ENCODE measurements at regions not wholly inside any gene's neighbourhood (a gene's known extent, or its start where the extent isn't known, plus 50 kb on each side); places are given as distances from the start of the nearest gene placed in this dataset.

DNA sequence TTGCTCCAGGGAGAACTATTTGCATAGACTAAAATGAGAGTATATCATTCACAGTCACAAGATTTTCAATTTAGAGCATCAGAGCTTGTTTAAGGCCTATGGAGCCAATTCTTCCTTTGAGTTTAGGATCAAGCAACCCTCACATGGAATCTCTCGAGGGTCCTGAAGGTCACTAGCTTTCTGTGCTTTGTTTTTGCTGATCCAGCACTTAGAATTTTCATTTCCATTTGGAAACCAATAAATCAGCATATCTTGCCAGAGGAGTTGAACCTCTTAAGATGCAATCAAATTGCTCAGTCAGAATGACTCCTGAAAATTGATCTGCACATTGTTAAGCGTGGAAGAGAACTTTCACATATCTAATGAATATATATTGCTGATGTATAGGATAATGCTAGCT, 1039.6 kb downstream of the PDHA2 start:
- H2BK15ac ChIP-seq (ENCODE audit: low read depth, low read length): no peak overlapping the region
- H3K4me3 ChIP-seq (ENCODE audit: insufficient read depth, low read depth, low read length): no peak overlapping the region
- no peak overlapping the region for H3K4me2 ChIP-seq (ENCODE audit: low read depth, low read length)
- no peak overlapping the region for H2BK20ac ChIP-seq (ENCODE audit: low read depth, low read length)
- no peaks in the 10 kb centered on the region for H3K79me1 ChIP-seq (ENCODE audit: low read depth in 1 of 2, low read length in 2 of 2)
- no peak overlapping the region for H3K27ac ChIP-seq (ENCODE audit: insufficient read depth, low read length)
- no peaks in the 10 kb centered on the region for H3K27me3 ChIP-seq (ENCODE audit: control insufficient read depth, insufficient read depth, low read length)
- no peak overlapping the region for H3K4ac ChIP-seq (ENCODE audit: low read depth, low read length)
- no peak overlapping the region for H3K23ac ChIP-seq (ENCODE audit: low read depth, low read length)
- H3K36me3 ChIP-seq (ENCODE audit: control insufficient read depth, insufficient read depth, low read length): no peaks in the 10 kb centered on the region
- in situ Hi-C loops (cut with MboI; ENCODE audit: low sequenced_read_pairs): no loop called here
- peaks cover 7% of the 10 kb centered on the region; the same call in 1 of the 2 replicates for H3K9me3 ChIP-seq (ENCODE audit: control insufficient read depth, insufficient read depth, low read length)
- CTCF ChIA-PET: no interaction called here
- no peak overlapping the region for H3K18ac ChIP-seq (ENCODE audit: low read depth, low read length)
- H3K9me1 ChIP-seq (ENCODE audit: insufficient read depth, low read length): no peaks in the 10 kb centered on the region
- no peak overlapping the region for H3K9ac ChIP-seq (ENCODE audit: low read depth, low read length)
- 17% methylated on average over 1 of the region's 2 CpGs; no CpG with 5 or more reads in 1 of the 2 experiments for WGBS, 2 experiments (ENCODE audit: extremely low coverage in 2 of 2, insufficient read length in 1 of 2)
- no TSS peak for BruUV-seq (replicated peaks)
- no peak overlapping the region for H4K8ac ChIP-seq (ENCODE audit: low read depth in 2 of 2, low read length in 2 of 2)
- no peak overlapping the region for H2AK9ac ChIP-seq (replicated peaks; ENCODE audit: low read depth, low read length, poor library complexity)
- TF ChIP-seq MAFK (IDR thresholded peaks at IDR 0.05; ENCODE audit: low read depth, low read length) (peak; percentile 54), RAD21 (IDR thresholded peaks at IDR 0.05; ENCODE audit: low read length) (no peak)
- no peak overlapping the region for H3K56ac ChIP-seq (ENCODE audit: extremely low read depth, insufficient read depth, low read length)
- no peak overlapping the region for H2AK5ac ChIP-seq (ENCODE audit: low read depth, low read length)
- H2AFZ ChIP-seq (replicated peaks; ENCODE audit: low read length, poor library complexity): no peak overlapping the region
- DNase-seq: no peak
- H2BK5ac ChIP-seq (ENCODE audit: low read depth, low read length, poor library complexity, severe bottlenecking): no peak overlapping the region
- H3K4me1 ChIP-seq (ENCODE audit: control insufficient read depth, insufficient read depth, low read length): no peaks in the 10 kb centered on the region
- ATAC-seq (ENCODE audit: low read depth): no peak
- intact Hi-C loops (cut with micrococcal nuclease): no loop called here
- H3K14ac ChIP-seq (replicated peaks; ENCODE audit: low read depth, low read length): no peak overlapping the region
- H4K20me1 ChIP-seq (ENCODE audit: insufficient read depth, low read length): no peaks in the 10 kb centered on the region
- no peak overlapping the region for H2BK120ac ChIP-seq (ENCODE audit: low read depth, low read length)
- dilution Hi-C loops (cut with HindIII; ENCODE audit: low sequenced_read_pairs, unreplicated experiment): no loop called here
- no peak overlapping the region for H4K91ac ChIP-seq (ENCODE audit: insufficient read depth, low read depth, low read length)
- no peak overlapping the region for H4K5ac ChIP-seq (ENCODE audit: low read depth, low read length)
- POLR2A ChIA-PET (ENCODE audit: unreplicated experiment): no interaction called here
